HCT116 (cell line): ENCODE measurements at regions not wholly inside any gene's neighbourhood (a gene's known extent, or its start where the extent isn't known, plus 50 kb on each side); places are given as distances from the start of the nearest gene placed in this dataset.

Source experiments
- ATAC-seq: fragments of 200-7000 bp; cut with Tn5 transposase; 2 replicates; pipeline ENCODE4 v1.9.1; 2020; ENCODE audit warnings: mild to moderate bottlenecking, moderate library complexity
- BruUV-seq: library from RNA; stranded (reverse); fragments of 400-500 nt; replicated peaks from 2 replicates; lab custom pipeline; 2021; lab: Mats Ljungman, UMichigan
- CTCF ChIA-PET: fragments of 300-600 bp; sonication (Branson Sonifier 250); formaldehyde crosslinking; loops from one replicate; lab custom pipeline; 2021; ENCODE audit warnings: antibody characterized with exemption; lab: Charles Lee
- POLR2A ChIA-PET: fragments of 300-600, 350-600 bp; sonication (Branson Sonifier 250); formaldehyde crosslinking; loops from one replicate; lab custom pipeline; 2021; ENCODE audit warnings: antibody characterized with exemption; lab: Charles Lee
- RAD21 ChIA-PET, 2 experiments: fragments of 300-600 bp; sonication (Branson Sonifier 250); formaldehyde crosslinking; loops; one replicate each; lab custom pipeline; 2023; ENCODE audit warnings: low total read pairs in 2 of 2; ENCODE audit not compliant: uncharacterized antibody in 2 of 2, unreplicated experiment in 2 of 2, low non-redundant PET in 1 of 2; lab: Charles Lee
- DNase-seq: peaks from one replicate; pipeline ENCODE4 v3.0.0-alpha.2; 2010; ENCODE audit warnings: low read depth, low spot score
- H2AFZ ChIP-seq: fragments of 200-600 bp; shearing (Covaris generic), sonication (generic); 2 replicates; pipeline ENCODE4 v1.6.1; 2017; ENCODE audit warnings: low read depth, mixed run types, mixed read lengths, antibody characterized with exemption, low read length; ENCODE audit not compliant: poor library complexity, severe bottlenecking
- H3K27ac ChIP-seq: 2 replicates; pipeline ENCODE4 v1.5.1; 2012; ENCODE audit warnings: low read depth, low read length
- H3K27me3 ChIP-seq: fragments of 200-600 bp; sonication (generic); 2 replicates; pipeline ENCODE4 v1.6.1; 2016; ENCODE audit warnings: mixed run types, low read length, mixed read lengths; ENCODE audit not compliant: insufficient read depth
- H3K36me3 ChIP-seq, 2 experiments: fragments of 200-500 bp in 1 of 2; fragments of 200-600 bp in 1 of 2; sonication (Bioruptor generic) in 1 of 2; sonication (generic) in 1 of 2; 2 replicates each; pipeline versions ENCODE4 v1.5.1 to v1.6.1; 2014 to 2016; ENCODE audit warnings: low read length in 2 of 2, inconsistent platforms in 1 of 2, mixed read lengths in 1 of 2, mixed run types in 1 of 2; ENCODE audit not compliant: insufficient read depth in 2 of 2, control insufficient read depth in 1 of 2
- H3K4me1 ChIP-seq, 2 experiments: fragments of 200-600 bp in 1 of 2; sonication (generic) in 1 of 2; 2 replicates each; pipeline versions ENCODE4 v1.5.1 to v1.6.1; 2012 to 2017; ENCODE audit warnings: low read length in 2 of 2, inconsistent platforms in 1 of 2, mild to moderate bottlenecking in 1 of 2, mixed read lengths in 1 of 2, mixed run types in 1 of 2, moderate library complexity in 1 of 2; ENCODE audit not compliant: insufficient read depth in 2 of 2, control insufficient read depth in 1 of 2
- H3K4me2 ChIP-seq: fragments of 200-600 bp; sonication (generic); 2 replicates; pipeline ENCODE4 v1.6.1; 2017; ENCODE audit warnings: mixed run types, low read length, mixed read lengths
- H3K4me3 ChIP-seq, 2 experiments: fragments of 200-600 bp in 1 of 2; sonication (generic) in 1 of 2; replicated peaks in 1 of 2; 2 replicates each; pipeline ENCODE4 v1.5.1; 2011 to 2016; ENCODE audit warnings: low read length in 2 of 2, control low read depth in 1 of 2, low read depth in 1 of 2, mild to moderate bottlenecking in 1 of 2, mixed read lengths in 1 of 2, mixed run types in 1 of 2
- H3K79me2 ChIP-seq: fragments of 200-600 bp; sonication (generic); 2 replicates; pipeline ENCODE4 v1.6.1; 2017; ENCODE audit warnings: mild to moderate bottlenecking, mixed run types, low read length, moderate library complexity, mixed read lengths; ENCODE audit not compliant: insufficient read depth
- H3K9ac ChIP-seq: fragments of 200-600 bp; sonication (generic); 2 replicates; pipeline ENCODE4 v1.6.1; 2016; ENCODE audit warnings: low read length, mixed read lengths
- H3K9me2 ChIP-seq: fragments of 200-600 bp; sonication (generic), shearing (Covaris generic); 2 replicates; pipeline ENCODE4 v1.6.1; 2017; ENCODE audit warnings: mixed run types, mild to moderate bottlenecking, moderate library complexity; ENCODE audit not compliant: insufficient read depth
- H3K9me3 ChIP-seq, 2 experiments: fragments of 200-500 bp in 1 of 2; fragments of 200-600 bp in 1 of 2; sonication (Bioruptor generic) in 1 of 2; sonication (generic) in 1 of 2; 2 replicates each; pipeline ENCODE4 v1.6.1; 2014 to 2017; ENCODE audit warnings: low read length in 2 of 2, mixed read lengths in 2 of 2, inconsistent platforms in 1 of 2, low read depth in 1 of 2, mild to moderate bottlenecking in 1 of 2, mixed run types in 1 of 2, moderate library complexity in 1 of 2; ENCODE audit not compliant: control insufficient read depth in 1 of 2, insufficient read depth in 1 of 2
- H4K20me1 ChIP-seq: fragments of 200-600 bp; sonication (generic), shearing (Covaris generic); 2 replicates; pipeline ENCODE4 v1.6.1; 2017; ENCODE audit warnings: mixed run types, mild to moderate bottlenecking, moderate library complexity; ENCODE audit not compliant: insufficient read depth
- CEBPB ChIP-seq: IDR thresholded peaks from 2 replicates; pipeline ENCODE4 v1.6.1; 2012; ENCODE audit warnings: low read depth
- EGR1 ChIP-seq: IDR thresholded peaks from 2 replicates; pipeline ENCODE4 v1.6.1; 2012; ENCODE audit warnings: low read depth
- ELF1 ChIP-seq: IDR thresholded peaks from 2 replicates; pipeline ENCODE4 v1.6.1; 2012; ENCODE audit warnings: low read depth, borderline replicate concordance
- FOSL1 ChIP-seq: IDR thresholded peaks from 2 replicates; pipeline ENCODE4 v1.6.1; 2012; ENCODE audit warnings: low read depth
- POLR2A ChIP-seq: IDR thresholded peaks from 2 replicates; pipeline ENCODE4 v1.7.0; 2011; ENCODE audit warnings: borderline replicate concordance; ENCODE audit not compliant: insufficient read depth, insufficient read length; ENCODE audit errors: extremely low read depth
- POLR2AphosphoS5 ChIP-seq: IDR thresholded peaks from 2 replicates; pipeline ENCODE4 v1.6.1; 2011; ENCODE audit warnings: mild to moderate bottlenecking, low read depth, low read length, moderate library complexity
- SIN3A ChIP-seq: IDR thresholded peaks from 2 replicates; pipeline ENCODE4 v1.6.1; 2012; ENCODE audit warnings: low read depth
- YY1 ChIP-seq: IDR thresholded peaks from 2 replicates; pipeline ENCODE4 v1.6.1; 2011; ENCODE audit warnings: low read length, low read depth, moderate library complexity, mild to moderate bottlenecking; ENCODE audit not compliant: insufficient replicate concordance; ENCODE audit errors: extremely low read depth
- ZFX ChIP-seq: fragments of 450-650 bp; IDR thresholded peaks from 2 replicates; pipeline ENCODE4 v1.6.1; 2017
- ZNF274 ChIP-seq: fragments of 200-500 bp; sonication (Bioruptor generic); IDR thresholded peaks from 2 replicates; pipeline ENCODE4 v1.6.1; 2014; ENCODE audit warnings: mild to moderate bottlenecking, low read depth, low read length, inconsistent platforms
- intact Hi-C: fragments of 100-400 bp; cut with micrococcal nuclease; formaldehyde crosslinking; loops from 2 replicates; pipeline ENCODE4 v1.10.0; 2022
- TF ChIP-seq, protein P1 (sequence below): IDR thresholded peaks from 2 replicates; pipeline ENCODE4 v1.6.1; 2012
- TF ChIP-seq, protein P2 (sequence below): IDR thresholded peaks from 2 replicates; pipeline ENCODE4 v1.6.1; 2011; ENCODE audit warnings: mild to moderate bottlenecking, low read length, moderate library complexity; ENCODE audit not compliant: insufficient replicate concordance; ENCODE audit errors: extremely low read depth
- TF ChIP-seq, protein P3 (sequence below): IDR thresholded peaks from 2 replicates; pipeline ENCODE4 v1.6.1; 2012

DNA sequence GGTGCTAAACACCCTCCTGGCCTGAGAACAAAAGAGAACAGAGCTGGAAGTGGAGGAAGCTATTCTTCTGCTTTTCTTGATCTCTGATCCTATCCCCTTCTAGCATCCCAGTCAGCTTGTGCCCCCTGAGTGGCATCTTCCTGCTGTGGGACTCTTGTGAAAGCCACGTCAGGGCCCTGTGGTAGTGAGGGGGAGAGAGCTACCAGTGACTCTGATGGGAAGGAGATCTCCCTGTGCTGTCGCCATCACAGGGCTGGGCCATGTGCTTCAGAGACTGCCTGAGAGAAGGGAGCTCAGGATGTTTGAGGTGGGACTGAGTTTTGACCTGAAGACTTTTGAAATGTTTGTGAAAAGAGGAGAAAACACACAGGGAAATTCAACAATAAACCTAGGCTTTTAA lies 107.6 kb upstream of the FUT8 start:
- H3K4me1 ChIP-seq = peaks cover 0 to 3% of the 10 kb centered on the region in 2 experiments; a peak in 1 of 4 replicates
- H3K4me2 ChIP-seq = no peak overlapping the region
- no peaks in the 10 kb centered on the region for H4K20me1 ChIP-seq
- TF ChIP-seq ELF1 = no peak
- TF ChIP-seq YY1 = no peak
- TF ChIP-seq CEBPB = no peak
- H3K36me3 ChIP-seq = no peaks in the 10 kb centered on the region
- no peak overlapping the region for H3K27ac ChIP-seq
- no peaks in the 10 kb centered on the region for H3K79me2 ChIP-seq
- ChIA-PET POLR2A (no interaction called here), RAD21 (no interaction called here), CTCF (no interaction called here)
- H2AFZ ChIP-seq = no peak overlapping the region
- H3K9me2 ChIP-seq = no peaks in the 10 kb centered on the region
- ATAC-seq (no peak), DNase-seq (no peak)
- no peaks in the 10 kb centered on the region for H3K9me3 ChIP-seq
- intact Hi-C loops = no loop called here
- no TSS peak for BruUV-seq
- H3K4me3 ChIP-seq = no peak overlapping the region
- no peaks in the 10 kb centered on the region for H3K27me3 ChIP-seq
- H3K9ac ChIP-seq = no peak overlapping the region

DNA sequence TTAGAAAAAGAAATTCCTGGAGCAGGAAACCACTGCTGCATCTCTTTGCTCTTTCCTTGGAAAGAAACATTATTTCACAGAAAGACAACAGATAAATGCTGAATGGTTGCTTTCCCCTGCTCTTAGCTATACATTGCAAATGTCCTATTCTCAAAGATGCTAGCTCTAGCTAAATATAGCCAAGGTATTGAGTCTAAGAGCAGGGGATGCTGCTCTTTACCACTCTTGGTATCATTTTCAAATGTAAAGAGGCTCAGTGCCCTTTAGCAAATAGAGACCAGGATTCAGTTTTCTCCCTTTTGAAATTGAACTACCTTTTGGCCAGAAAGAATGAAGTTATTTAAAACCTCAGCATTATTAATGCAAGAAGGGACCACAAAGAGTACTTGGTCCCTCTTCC lies 104.0 kb upstream of the FUT8 start:
- intact Hi-C loops = no loop called here
- no peaks in the 10 kb centered on the region for H4K20me1 ChIP-seq
- H3K36me3 ChIP-seq = no peaks in the 10 kb centered on the region
- no peaks in the 10 kb centered on the region for H3K27me3 ChIP-seq
- ChIA-PET RAD21 (interaction anchor here in 1 of 2 experiments (0.6 kb wide), 1 partner anchor 119 kb away, joined by 3 read pairs; no protein-coding TSS in a partner anchor), POLR2A (no interaction called here), CTCF (no interaction called here)
- no peak overlapping the region for H3K4me2 ChIP-seq
- no peaks in the 10 kb centered on the region for H3K4me1 ChIP-seq
- H3K9me3 ChIP-seq = no peaks in the 10 kb centered on the region
- DNase-seq (no peak), ATAC-seq (no peak)
- BruUV-seq = no TSS peak
- H2AFZ ChIP-seq = no peak overlapping the region
- H3K79me2 ChIP-seq = no peaks in the 10 kb centered on the region
- H3K27ac ChIP-seq = no peak overlapping the region
- no peak overlapping the region for H3K9ac ChIP-seq
- H3K9me2 ChIP-seq = no peaks in the 10 kb centered on the region
- H3K4me3 ChIP-seq = no peak overlapping the region
- TF ChIP-seq ELF1 = no peak
- TF ChIP-seq ZFX = no peak
- TF ChIP-seq POLR2A = no peak
- TF ChIP-seq FOSL1 = no peak
- TF ChIP-seq, protein P1, sequence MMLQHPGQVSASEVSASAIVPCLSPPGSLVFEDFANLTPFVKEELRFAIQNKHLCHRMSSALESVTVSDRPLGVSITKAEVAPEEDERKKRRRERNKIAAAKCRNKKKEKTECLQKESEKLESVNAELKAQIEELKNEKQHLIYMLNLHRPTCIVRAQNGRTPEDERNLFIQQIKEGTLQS = no peak
- TF ChIP-seq ZNF274 = no peak
- TF ChIP-seq, protein P2, sequence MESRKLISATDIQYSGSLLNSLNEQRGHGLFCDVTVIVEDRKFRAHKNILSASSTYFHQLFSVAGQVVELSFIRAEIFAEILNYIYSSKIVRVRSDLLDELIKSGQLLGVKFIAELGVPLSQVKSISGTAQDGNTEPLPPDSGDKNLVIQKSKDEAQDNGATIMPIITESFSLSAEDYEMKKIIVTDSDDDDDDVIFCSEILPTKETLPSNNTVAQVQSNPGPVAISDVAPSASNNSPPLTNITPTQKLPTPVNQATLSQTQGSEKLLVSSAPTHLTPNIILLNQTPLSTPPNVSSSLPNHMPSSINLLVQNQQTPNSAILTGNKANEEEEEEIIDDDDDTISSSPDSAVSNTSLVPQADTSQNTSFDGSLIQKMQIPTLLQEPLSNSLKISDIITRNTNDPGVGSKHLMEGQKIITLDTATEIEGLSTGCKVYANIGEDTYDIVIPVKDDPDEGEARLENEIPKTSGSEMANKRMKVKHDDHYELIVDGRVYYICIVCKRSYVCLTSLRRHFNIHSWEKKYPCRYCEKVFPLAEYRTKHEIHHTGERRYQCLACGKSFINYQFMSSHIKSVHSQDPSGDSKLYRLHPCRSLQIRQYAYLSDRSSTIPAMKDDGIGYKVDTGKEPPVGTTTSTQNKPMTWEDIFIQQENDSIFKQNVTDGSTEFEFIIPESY = no peak
- no peak for TF ChIP-seq EGR1
- TF ChIP-seq POLR2AphosphoS5 = no peak
- no peak for TF ChIP-seq CEBPB
- TF ChIP-seq, protein P3, sequence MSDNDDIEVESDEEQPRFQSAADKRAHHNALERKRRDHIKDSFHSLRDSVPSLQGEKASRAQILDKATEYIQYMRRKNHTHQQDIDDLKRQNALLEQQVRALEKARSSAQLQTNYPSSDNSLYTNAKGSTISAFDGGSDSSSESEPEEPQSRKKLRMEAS = no peak
- no peak for TF ChIP-seq SIN3A
